GM13977 (cell line): ENCODE measurements at regions not wholly inside any gene's neighbourhood (a gene's known extent, or its start where the extent isn't known, plus 50 kb on each side); places are given as distances from the start of the nearest gene placed in this dataset.

ENCODE experiments used
- DNase-seq: peaks from one replicate; pipeline ENCODE4 v3.0.0; 2012; ENCODE audit warnings: low spot score
- CTCF ChIP-seq: IDR thresholded peaks from 2 replicates; pipeline ENCODE4 v1.5.1; 2012; ENCODE audit warnings: mild to moderate bottlenecking, control low read depth; ENCODE audit not compliant: insufficient read depth; ENCODE audit errors: extremely low read depth, missing control alignments
- in situ Hi-C: fragments of 300-500 bp; cut with MboI; formaldehyde crosslinking; loops from one replicate; pipeline ENCODE4 v1.12.0; 2022; ENCODE audit warnings: low sequenced_read_pairs, low pct_unique_long_range_greater_than_20kb, mixed read lengths, inconsistent platforms; ENCODE audit not compliant: unreplicated experiment

- in situ Hi-C loops = no loop called here
- DNase-seq = no peak
- no peak for TF ChIP-seq CTCF
Observed at GRCh38 chr3:35200056-35200455, 439.3 kb upstream of the ARPP21 start.

- no peak for TF ChIP-seq CTCF
- DNase-seq = no peak
- in situ Hi-C loops = no loop called here
Observed at GRCh38 chr3:35201211-35201610, 438.1 kb upstream of the ARPP21 start.

- DNase-seq = no peak
- no peak for TF ChIP-seq CTCF
- in situ Hi-C loops = no loop called here
Observed at GRCh38 chr3:35215525-35216500, 423.5 kb upstream of the ARPP21 start.

GRCh38 chr3:35216501-35217266 lies 422.6 kb upstream of the ARPP21 start:
- TF ChIP-seq CTCF = no peak
- DNase-seq = no peak
- in situ Hi-C loops = no loop called here

- DNase-seq = no peak
- no peak for TF ChIP-seq CTCF
- in situ Hi-C loops = no loop called here
Observed at GRCh38 chr3:35223632-35224394, 415.5 kb upstream of the ARPP21 start.

- DNase-seq = no peak
- TF ChIP-seq CTCF = no peak
- in situ Hi-C loops = no loop called here
Observed at GRCh38 chr3:35224565-35225295, 414.6 kb upstream of the ARPP21 start.
